GM21717 (cell line): ENCODE measurements at regions not wholly inside any gene's neighbourhood (a gene's known extent, or its start where the extent isn't known, plus 50 kb on each side); places are given as distances from the start of the nearest gene placed in this dataset.
"Not testable (repeated sequence)": the region's sequence is repeated elsewhere in the genome, so short reads cannot be mapped to it uniquely, and the experiment has no call there.

ENCODE experiments used
- ATAC-seq: cut with Tn5 transposase; IDR thresholded peaks from one replicate; pipeline ENCODE4 v1.9.1; 2021; ENCODE audit warnings: mild to moderate bottlenecking, moderate library complexity; ENCODE audit not compliant: unreplicated experiment

DNA sequence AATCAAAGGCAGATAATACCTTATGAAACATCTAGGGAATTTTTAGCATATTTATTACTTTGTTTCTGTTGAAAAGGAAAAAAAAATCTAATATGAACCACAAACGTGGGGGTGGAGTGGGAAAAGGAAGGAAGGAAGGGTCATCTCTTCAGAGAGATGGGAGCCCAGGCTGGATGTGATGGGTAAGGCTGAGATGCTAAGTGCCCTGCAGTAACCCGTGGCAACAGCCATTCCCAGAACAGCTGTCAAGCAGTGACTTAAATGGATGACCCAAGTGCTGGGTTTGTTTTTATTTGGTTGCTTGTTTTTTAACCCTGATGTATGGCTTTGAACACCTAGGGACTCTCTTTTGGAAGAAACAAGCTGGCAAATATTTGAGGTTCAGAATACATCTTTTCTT, 50.7 kb upstream of the KLF7 start:
- no peak for ATAC-seq

DNA sequence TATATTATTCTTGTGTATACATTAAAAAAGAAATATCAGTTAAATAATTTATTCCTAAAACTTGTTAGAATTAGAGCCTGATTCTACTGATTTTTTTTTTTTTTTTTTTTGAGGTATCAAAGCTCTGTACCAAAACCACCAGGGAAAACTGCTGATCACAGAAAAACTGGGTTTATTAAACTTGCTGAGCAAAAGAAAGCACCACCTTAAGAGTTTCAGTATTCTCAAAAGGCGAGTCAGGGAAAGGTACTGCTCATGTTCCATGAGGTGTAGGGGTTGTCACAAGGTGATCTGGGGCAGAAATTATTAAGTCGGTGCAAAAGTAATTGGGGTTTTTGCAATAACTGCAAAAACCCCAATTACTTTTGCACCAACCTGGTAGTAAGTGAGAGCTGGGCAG, 51.7 kb upstream of the KLF7 start:
- ATAC-seq, result no peak

DNA sequence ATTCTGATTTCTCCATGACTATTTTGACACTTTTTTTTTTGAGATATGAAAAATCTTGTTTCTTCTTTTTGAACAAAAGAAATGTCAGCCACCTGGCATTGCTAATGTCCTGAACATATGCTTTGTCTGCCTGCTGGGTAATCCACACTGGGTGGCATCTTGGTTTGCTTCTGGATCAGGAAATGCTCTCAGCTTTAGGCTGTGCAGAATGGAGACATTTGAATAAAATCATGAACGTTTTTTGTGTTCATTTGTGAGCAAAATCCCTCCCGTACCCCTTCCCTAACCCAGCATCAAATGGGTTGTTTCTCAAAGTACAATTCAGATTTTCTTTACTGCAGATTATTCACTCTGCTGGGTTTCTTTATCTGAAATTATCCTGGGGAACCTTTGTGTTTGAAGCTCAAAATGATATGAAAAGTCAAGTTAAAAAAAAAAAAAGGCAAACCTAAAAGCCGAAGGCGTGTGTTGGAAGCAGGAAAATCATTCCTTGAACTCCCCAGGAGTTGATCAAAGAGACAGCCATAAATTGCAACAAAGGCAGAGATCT, 53.4 kb upstream of the KLF7 start:
- no peak for ATAC-seq

DNA sequence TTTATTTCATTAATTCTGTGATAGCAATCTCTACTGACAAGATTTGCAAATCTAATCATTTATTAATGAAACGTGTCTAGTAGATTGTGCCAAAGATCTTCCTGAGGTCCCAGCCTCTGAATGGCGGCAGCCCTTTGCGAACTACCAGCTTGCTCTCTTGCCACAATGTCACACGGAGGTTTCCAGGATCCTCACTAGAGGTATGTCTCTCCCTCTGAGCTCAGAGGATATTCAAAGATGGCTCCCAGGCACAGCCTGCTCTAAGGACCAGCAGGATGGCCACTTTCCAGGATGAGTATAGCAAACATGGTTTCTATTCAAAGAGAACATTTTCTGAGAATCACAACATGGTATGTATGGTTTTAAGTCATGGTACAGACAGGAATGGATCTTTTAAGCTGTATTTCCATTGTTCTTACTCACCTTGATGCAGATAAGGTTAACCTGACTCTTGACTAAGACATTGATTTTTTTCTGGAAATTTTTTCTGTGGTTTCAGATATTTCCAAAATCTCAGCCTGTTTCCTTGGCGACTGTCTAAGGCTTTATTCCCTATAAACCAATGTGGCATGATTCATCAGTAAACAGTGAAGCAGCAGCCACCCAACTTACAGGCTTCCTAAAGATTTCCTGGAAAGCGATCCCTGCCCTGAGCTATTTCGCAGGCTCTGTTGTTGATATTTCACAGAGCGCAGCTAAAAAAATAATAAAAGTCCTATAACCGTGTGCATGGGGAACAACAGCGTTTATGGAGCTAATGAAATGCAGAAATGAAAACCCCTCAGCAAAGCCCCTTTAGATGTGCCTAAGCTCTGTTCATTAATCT, 54.1 kb upstream of the KLF7 start:
- ATAC-seq, result no peak

DNA sequence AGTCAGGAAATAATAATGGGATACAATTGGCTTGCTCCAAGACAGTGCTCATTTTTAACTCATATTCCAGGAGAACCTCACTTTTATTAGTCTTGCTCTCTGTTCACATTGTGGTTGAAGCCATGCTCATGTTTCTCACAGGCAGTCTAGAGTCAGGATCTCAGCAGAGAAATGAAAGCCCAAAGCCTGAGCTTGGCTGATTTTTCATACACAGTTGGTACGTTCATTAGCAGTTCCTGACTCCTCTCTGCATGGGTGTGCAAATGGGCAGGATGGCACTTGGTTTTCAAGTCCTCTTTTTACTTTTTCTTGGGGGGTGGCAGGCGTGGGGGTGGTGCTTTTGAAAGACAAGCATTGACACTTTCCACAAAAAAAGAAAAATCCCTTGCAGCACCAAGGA, 56.0 kb upstream of the KLF7 start:
- ATAC-seq, result no peak

DNA sequence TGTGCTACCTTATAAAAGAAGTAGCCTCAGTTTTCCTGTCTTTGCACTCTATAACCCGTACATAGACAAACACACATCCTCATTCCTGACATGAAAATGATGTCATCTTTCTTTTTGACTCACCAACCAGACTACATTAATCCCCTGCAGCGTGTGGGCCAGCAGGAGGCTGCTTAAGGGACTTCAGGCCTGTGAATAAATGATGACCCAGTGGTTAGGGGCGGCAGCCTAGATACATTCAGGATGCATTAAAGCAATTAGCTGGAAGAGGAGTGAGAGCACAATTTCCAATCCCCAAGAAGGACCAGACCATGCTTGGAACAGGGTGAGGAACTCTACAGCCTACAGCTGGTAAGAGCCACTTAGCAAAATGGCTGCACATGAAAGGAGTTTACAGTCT, 57.3 kb upstream of the KLF7 start:
- peak; percentile 84 for ATAC-seq

DNA sequence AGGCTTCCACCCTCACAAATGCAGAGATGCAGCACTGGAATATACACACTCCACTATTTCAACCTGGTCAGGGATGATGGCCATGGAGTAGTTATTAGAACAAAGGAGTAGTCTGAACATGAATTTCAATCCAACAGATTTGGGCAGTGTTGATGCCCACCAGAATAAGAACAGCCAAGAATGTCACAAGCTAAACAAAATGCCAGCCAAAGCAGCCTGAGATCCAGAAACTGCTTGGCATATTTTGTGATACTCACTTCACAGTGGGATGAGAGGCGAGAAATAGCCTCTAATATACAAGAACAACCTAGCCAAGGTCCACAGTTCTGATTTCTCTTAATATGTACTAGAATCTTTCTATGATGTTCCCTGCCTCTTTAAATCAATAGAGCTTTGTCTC, 58.6 kb upstream of the KLF7 start:
- ATAC-seq, result no peak

DNA sequence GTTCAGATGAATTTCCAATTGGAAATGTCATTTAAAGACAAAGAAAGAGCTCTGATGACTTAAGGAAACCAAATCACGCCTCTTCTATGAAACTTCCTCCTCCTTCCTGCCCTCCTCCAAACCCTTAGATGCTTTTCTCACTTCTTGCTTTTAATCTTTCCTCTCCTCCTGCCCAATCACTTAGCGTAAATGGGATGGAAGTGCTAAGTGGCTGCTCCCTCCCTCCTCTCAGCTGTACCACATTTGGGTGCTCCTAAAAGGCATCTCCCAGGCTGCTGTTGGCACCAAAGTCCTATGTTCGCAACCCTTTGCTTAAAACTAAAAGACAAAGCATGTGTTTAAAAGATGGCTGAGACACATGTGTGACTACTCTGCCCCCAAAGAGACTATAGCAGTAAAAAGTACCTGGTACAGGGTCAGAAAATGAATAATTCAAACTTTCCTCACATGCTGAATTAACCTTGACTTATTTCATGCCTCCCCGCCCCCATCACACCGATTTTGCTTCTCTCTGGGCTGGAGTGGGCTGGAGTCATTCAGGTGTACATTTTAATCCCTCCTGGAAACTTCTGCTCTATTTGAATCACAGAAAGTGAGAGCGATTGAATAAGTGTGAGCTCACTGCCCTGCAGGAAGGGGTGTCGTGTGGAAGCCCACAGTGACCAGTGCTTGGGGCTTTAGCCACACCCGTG, 59.2 kb upstream of the KLF7 start:
- no peak for ATAC-seq

DNA sequence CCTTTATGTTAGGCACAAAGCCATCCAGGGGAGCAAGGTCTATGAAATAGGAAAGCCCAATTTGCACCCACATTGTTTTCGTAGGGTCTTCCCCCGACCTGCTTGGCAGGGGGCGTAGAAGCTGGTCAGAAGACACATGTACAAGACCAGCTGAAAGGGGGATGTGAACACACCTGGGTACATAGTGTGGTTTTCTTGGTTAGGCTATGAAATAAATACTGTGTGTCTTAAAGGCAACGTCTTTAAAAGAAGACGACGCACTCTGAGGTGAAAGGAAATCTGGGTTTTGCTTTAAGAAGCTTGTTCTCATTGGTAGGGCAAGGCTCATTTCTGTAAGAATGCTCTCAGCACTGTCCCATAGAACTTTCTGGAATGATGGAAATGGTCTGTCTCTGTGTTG, 60.0 kb upstream of the KLF7 start:
- no peak for ATAC-seq

DNA sequence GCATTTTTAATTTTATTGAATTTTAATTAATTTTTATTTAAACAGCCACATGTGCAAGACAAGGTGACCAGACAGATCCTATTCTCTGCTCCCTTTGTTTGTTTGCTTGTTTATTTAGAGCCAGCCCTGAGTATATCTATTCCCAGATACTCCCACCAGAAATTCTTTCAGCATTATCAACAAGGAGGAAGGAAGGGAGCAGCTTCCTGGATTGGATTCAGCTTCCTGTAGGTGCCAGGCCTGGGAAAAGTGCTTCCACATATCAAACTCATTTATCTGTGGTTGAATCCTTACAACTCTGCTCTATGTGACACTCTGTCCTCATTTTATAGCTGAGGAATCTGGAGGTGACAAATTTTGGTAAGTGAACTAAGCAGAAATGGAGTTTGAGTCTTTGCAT, 60.5 kb upstream of the KLF7 start:
- no peak for ATAC-seq

DNA sequence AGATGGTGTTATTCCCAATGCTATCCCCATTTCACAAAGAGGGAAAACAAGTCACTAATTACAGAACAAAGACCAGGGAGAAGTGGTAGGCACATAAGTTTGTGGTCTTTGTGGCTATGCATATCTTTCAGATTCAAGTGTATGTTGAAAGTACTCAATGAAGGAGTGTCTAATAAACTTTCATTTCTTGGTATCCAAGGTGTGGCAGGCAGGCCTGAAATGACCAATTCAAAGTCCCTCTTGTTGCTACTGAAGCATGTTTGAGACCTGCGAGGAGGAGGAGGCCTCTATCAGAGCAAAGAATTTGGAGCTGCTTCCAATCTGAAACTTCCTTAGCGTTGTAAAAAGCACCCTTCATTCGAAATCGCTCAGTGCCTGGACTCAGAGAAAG, 60.9 kb upstream of the KLF7 start:
- ATAC-seq, result no peak

DNA sequence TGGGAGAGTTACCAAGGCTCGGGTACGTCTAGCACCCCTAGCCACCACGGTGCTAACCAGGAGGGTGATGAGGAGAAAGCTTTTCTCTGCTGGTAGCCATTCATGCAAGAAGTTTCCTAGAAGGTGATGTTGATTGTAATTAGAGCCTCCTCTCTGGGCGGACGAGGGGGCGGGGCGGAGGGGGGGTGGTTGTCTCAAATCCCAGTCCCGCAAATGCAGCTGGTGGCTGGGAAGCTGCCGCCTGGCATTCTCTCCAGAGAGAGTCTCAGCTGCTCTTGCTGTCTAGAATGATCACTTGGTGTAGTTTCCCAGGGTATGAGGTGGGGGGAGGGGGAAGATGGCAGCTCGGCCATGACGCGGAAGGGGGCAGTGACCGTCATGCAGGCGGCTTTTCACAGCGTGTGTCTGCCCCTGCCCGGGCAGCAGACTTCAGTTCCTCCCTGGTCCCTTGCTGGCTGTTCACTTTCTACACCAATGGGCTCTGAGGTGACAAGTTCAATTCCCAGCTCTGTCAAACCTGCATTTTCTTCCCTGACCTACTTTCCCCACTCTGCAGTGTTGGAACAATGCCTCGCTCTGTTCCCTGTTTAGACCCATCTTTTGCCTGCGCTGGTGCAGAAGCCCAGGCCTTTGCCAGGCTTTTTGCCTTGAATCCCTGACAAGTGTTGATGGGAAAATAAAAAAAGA, 61.5 kb upstream of the KLF7 start:
- ATAC-seq, result no peak

DNA sequence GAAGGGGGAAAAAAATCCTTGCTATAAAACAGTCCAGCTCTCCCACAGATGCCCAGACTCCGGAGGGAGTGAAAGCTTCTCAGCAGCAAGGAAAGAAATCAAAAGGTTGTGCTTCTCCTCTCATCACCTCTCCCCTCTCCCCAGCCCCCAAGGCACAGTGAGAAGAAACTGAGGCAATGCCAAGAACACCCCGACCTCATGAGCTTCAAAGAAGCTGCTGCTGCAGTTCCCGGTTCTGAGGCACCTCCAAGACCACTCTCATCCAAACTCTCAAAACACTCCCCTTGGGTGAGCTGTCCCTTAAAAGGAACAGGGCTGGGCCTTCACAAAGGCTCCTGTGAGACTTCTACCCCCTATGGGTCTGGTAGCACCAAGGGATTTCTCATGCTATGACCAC, 62.0 kb upstream of the KLF7 start:
- no peak for ATAC-seq

DNA sequence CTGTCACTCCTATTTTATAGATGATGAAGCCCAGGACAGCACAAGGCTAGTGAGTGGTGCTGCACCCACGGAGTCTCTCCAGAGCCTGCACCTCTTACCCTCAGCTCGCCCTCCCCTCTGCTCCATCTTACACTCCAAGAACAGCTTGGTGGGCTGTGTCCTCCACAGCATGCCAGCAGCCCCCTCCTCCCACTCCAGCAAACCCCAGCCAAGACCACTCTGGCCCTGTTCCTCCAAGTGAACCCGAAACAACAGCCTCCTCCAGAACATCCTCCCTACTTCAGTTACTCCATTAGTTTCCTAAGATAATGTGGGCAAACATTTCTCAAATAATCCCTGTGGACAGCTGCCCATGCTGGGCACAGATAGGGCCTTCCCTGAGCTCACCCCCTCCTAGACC, 62.7 kb upstream of the KLF7 start:
- no peak for ATAC-seq

DNA sequence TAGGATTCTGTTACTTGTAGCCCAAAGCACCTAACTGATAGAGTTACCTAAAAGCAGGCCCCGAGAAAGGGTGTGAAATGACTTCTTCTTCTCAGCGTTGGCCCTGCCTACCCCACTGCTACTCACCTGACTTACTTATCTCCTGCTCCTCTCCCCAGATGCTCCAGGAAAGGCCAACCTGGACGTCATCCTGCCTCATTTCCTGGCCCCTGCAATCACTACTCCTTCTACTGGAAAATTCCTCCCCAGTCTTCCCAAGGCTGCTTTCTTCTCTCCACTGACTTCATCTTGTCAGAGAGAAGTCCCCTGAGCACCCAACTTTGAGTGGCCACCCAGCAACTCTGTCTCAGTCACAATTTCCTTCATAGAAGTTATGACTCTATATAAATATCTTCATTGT, 63.4 kb upstream of the KLF7 start:
- ATAC-seq, result no peak

DNA sequence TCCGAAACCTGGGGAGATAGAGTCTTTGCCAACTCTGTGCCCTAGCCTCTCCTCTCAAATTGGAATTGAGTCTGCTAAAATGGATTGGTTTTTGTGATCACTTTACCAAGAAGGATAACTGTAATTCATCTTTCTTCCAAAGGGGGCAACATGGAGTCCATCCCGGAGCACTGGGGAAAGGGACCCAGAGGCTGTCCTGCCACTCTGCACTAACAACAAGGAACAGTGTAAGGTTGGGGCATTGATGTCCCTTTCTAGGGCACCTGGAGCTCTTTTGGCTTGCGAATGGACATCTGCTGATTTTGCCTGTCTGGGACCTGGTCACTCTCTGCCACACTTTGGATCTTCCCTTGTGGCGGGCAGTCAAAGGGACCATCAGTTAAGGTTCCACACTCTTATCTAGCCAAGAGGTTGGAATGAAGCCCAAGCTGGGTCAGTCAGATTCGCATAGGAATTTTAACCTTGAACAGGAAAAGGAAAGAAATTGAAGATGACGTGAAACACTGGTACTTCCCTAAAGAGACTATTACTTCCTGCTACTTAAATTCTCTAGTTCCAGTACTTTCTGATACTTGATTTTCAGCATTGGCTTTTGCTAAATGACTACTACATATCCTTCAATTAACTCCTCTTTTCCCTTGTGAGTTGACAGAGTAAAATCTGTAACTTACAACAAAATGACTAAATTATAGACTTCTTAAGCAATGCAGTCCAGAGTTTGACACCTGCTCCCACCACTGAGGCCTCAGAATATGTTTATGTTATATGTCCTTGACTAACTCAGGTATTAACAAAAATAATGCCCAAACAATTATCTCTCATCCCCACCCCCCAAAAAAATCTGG, 64.7 kb upstream of the KLF7 start:
- no peak for ATAC-seq

DNA sequence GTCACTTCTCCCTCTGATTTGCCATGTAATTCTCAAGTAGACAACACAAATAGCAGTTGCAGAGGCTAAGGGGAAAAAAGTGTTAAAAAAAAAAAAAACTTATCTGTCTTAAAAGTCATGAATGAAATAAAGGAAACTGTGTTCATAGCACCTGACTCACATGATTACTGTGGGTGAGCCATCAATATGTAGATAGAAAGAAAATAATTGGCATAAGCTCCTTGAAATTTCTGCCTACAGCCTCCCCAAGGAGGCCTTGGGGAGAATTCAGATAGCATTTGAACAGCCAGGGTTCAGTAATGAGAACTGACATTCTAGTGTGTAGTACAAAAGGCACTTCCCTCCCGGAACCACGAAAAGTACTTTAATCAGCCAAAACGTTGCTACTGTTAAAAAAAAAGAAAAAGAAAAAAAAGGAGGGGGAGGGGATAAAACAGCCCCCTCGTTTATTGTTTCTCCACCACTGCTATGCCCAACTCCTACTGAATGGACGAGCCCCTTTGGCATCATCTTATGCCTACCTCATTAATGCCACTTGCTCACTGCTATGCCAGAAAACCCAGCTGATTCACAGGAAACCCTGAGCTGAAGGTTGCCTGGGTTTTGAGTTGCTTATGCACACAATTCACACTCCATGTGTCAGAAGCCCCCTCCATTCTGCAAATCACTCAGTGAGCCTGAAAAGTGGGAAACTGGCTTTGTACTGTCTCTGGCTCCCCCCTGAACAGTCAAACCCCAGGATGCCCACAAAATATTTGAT, 65.5 kb upstream of the KLF7 start:
- no peak for ATAC-seq

DNA sequence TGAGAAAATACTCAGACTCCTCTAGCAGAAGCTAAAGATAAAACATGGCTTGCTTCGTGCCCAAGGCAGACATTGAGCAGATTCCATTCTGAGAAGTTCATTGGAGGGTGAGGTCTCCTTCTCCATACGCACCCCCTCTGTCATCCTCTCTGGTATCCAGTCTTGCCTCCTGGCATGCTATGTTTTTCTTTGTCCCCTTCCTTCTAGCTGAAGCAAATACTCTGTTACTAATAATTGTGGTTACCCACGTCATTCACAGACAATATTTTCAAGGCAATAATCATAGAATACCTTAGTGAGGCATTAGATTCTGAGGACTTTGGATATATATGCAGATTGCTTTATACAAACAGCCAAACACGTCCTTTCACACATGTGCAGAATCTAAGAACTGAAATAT, 66.2 kb upstream of the KLF7 start:
- no peak for ATAC-seq

DNA sequence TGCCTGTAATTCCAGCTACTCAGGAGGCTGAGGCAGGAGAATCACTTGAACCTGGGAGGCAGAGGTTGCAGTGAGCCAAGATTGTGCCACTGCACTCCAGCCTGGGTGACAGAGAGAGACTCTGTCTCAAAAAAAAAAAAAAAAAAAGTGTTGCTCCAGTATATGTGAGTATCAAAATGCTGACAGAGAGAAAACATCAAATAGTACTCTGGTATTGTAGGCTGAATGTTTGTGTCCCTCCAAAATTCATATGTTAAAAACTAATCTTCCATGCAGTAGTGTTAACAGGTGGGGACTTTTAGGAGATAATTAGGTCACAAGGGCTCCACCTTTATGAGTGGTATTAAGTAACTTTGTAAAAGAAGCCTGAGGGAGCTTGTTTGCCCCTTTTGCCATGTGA, 67.4 kb upstream of the KLF7 start:
- not testable (repeated sequence) for ATAC-seq

DNA sequence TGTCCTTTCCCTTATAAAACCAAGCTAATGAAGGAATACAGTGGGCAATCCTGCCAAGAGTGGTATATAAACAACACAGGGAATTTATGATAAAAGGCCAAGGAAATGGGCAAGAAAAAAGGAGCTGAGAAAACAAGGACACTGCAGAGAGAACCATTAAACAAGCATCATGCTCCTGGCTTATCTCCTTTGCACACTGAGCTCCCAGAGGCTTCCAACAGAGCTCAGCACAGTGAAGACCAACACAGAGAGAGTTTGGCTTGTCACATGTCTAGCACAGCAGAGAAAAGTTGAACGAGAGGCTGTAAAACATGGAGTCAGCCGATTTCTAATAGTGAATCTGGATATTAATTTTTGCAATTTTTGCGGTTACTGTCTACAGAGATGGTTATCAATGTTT, 68.0 kb upstream of the KLF7 start:
- ATAC-seq, result no peak
